WERI-Rb-1 (cell line): ENCODE measurements at regions not wholly inside any gene's neighbourhood (a gene's known extent, or its start where the extent isn't known, plus 50 kb on each side); places are given as distances from the start of the nearest gene placed in this dataset.

Source experiments
- DNase-seq: peaks from one replicate; pipeline ENCODE4 v3.0.0-alpha.2; 2020
- H3K27ac ChIP-seq: fragments of 250-450 bp; sonication (Bioruptor Pico); 2 replicates; pipeline ENCODE4 v1.5.1; 2020; ENCODE audit warnings: mild to moderate bottlenecking, moderate library complexity
- H3K27me3 ChIP-seq: fragments of 250-450 bp; sonication (Bioruptor Pico); 2 replicates; pipeline ENCODE4 v1.5.1; 2021; ENCODE audit warnings: mild to moderate bottlenecking, low read depth, moderate library complexity; ENCODE audit not compliant: insufficient read depth, severe bottlenecking
- H3K36me3 ChIP-seq: fragments of 250-450 bp; sonication (Bioruptor Pico); 2 replicates; pipeline ENCODE4 v1.5.1; 2020; ENCODE audit warnings: mild to moderate bottlenecking, moderate library complexity
- H3K4me3 ChIP-seq: 2 replicates; pipeline ENCODE4 v1.5.1; 2011; ENCODE audit warnings: low read depth, mild to moderate bottlenecking, control low read depth, low read length
- H3K9me3 ChIP-seq: fragments of 250-450 bp; sonication (Bioruptor Pico); 2 replicates; pipeline ENCODE4 v1.5.1; 2021; ENCODE audit warnings: mild to moderate bottlenecking, moderate library complexity; ENCODE audit not compliant: severe bottlenecking
- TF ChIP-seq, protein P1 (sequence below): IDR thresholded peaks from 2 replicates; pipeline ENCODE4 v1.5.1; 2011; ENCODE audit warnings: low read depth, mild to moderate bottlenecking, control low read depth, inconsistent platforms, low read length

GRCh38 chr6:99111590-99111989 lies 163.8 kb upstream of the FBXL4 start:
- TF ChIP-seq, protein P1, sequence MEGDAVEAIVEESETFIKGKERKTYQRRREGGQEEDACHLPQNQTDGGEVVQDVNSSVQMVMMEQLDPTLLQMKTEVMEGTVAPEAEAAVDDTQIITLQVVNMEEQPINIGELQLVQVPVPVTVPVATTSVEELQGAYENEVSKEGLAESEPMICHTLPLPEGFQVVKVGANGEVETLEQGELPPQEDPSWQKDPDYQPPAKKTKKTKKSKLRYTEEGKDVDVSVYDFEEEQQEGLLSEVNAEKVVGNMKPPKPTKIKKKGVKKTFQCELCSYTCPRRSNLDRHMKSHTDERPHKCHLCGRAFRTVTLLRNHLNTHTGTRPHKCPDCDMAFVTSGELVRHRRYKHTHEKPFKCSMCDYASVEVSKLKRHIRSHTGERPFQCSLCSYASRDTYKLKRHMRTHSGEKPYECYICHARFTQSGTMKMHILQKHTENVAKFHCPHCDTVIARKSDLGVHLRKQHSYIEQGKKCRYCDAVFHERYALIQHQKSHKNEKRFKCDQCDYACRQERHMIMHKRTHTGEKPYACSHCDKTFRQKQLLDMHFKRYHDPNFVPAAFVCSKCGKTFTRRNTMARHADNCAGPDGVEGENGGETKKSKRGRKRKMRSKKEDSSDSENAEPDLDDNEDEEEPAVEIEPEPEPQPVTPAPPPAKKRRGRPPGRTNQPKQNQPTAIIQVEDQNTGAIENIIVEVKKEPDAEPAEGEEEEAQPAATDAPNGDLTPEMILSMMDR = no peak
- H3K9me3 ChIP-seq = no peaks in the 10 kb centered on the region
- H3K27ac ChIP-seq = no peak overlapping the region
- H3K27me3 ChIP-seq = no peaks in the 10 kb centered on the region
- no peak for DNase-seq
- H3K36me3 ChIP-seq = no peaks in the 10 kb centered on the region
- H3K4me3 ChIP-seq = no peak overlapping the region

DNA sequence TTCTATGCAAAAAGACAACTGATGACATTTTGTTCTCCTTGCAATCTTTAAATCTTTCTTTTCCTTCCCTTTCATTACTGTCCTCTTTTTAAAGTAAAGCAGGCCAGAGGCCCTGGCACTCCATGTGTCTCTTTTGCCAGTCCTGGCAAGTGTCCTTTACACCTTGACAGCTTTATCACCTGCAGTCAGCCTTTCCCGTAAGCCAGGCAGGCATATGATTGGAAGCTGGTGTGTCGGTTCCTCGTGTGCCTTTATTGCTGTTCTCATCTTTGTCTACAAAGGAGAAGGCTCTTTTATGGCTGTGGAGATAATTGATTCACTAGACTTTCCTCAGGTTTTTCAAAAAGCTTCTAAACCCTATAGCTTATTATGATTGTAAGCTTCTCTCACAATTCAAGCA lies 162.3 kb upstream of the FBXL4 start:
- no peak for DNase-seq
- H3K27me3 ChIP-seq = no peaks in the 10 kb centered on the region
- H3K36me3 ChIP-seq = no peaks in the 10 kb centered on the region
- TF ChIP-seq, protein P1 = no peak
- H3K27ac ChIP-seq = no peak overlapping the region
- H3K9me3 ChIP-seq = no peaks in the 10 kb centered on the region
- no peak overlapping the region for H3K4me3 ChIP-seq

GRCh38 chr6:99104218-99104617 lies 156.5 kb upstream of the FBXL4 start:
- no peaks in the 10 kb centered on the region for H3K36me3 ChIP-seq
- no peak overlapping the region for H3K27ac ChIP-seq
- no peak for DNase-seq
- H3K27me3 ChIP-seq = no peaks in the 10 kb centered on the region
- TF ChIP-seq, protein P1 = no peak
- no peak overlapping the region for H3K4me3 ChIP-seq
- no peaks in the 10 kb centered on the region for H3K9me3 ChIP-seq

GRCh38 chr6:99099243-99099642 lies 151.5 kb upstream of the FBXL4 start:
- DNase-seq = no peak
- TF ChIP-seq, protein P1 = no peak
- no peaks in the 10 kb centered on the region for H3K36me3 ChIP-seq
- H3K4me3 ChIP-seq = no peak overlapping the region
- no peaks in the 10 kb centered on the region for H3K27me3 ChIP-seq
- H3K9me3 ChIP-seq = no peaks in the 10 kb centered on the region
- no peak overlapping the region for H3K27ac ChIP-seq

DNA sequence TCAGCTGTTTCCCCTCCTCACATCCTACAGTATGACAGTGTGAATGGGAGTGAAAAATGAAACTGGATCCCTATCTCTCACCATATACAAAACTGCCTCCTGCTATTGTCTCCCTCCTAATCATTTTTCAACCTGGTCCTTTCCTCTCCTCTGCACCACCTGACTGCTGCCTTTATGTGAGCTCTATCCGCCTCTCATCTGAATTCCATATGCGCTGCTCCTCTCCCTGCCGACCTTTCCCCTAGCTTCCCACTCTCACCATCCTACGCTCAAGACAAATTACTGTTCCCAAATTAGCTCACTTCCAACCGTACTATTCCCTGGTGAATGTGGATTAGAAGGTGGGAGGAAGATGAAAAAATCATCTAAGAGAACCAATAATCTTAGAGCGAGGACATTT lies 148.4 kb upstream of the FBXL4 start:
- TF ChIP-seq, protein P1 = no peak
- Histone ChIP-seq H3K36me3 (no peaks in the 10 kb centered on the region), H3K9me3 (no peaks in the 10 kb centered on the region), H3K27me3 (no peaks in the 10 kb centered on the region), H3K4me3 (no peak overlapping the region), H3K27ac (no peak overlapping the region)
- DNase-seq = no peak

GRCh38 chr6:99093456-99094190 lies 145.9 kb upstream of the FBXL4 start:
- DNase-seq = no peak

More at GRCh38 chr6:99093456-99094190, 145.9 kb upstream of the FBXL4 start:
- Histone ChIP-seq H3K27me3 (no peaks in the 10 kb centered on the region), H3K36me3 (no peaks in the 10 kb centered on the region), H3K27ac (no peak overlapping the region), H3K4me3 (no peak overlapping the region), H3K9me3 (no peaks in the 10 kb centered on the region)
- TF ChIP-seq, protein P1 = no peak
